Liver (tissue), 8 donors: ENCODE measurements at regions not wholly inside any gene's neighbourhood (a gene's known extent, or its start where the extent isn't known, plus 50 kb on each side); places are given as distances from the start of the nearest gene placed in this dataset.

Source experiments
- DNase-seq: peaks from one replicate; pipeline ENCODE4 v3.0.0-alpha.2; 2017; ENCODE audit warnings: low spot score
- H3K27ac ChIP-seq, 2 donors: one replicate each; pipeline ENCODE4 v1.7.0; 2013; ENCODE audit warnings: inconsistent platforms in 2 of 2, low read length in 2 of 2, control low read depth in 1 of 2, low read depth in 1 of 2, mild to moderate bottlenecking in 1 of 2
- H3K27me3 ChIP-seq, 4 donors: one replicate each; pipeline versions ENCODE4 v1.6.1 to v1.7.0; 2013; ENCODE audit warnings: low read length in 3 of 4, inconsistent platforms in 1 of 4, mild to moderate bottlenecking in 1 of 4, moderate library complexity in 1 of 4; ENCODE audit not compliant: control insufficient read depth in 4 of 4, insufficient read depth in 4 of 4
- H3K36me3 ChIP-seq, 4 donors: one replicate each; pipeline versions ENCODE4 v1.6.1 to v1.7.0; 2013; ENCODE audit warnings: low read length in 3 of 4, mild to moderate bottlenecking in 3 of 4, low read depth in 1 of 4, moderate library complexity in 1 of 4; ENCODE audit not compliant: control insufficient read depth in 4 of 4, insufficient read depth in 3 of 4
- H3K4me1 ChIP-seq, 4 donors: one replicate each; pipeline versions ENCODE4 v1.6.1 to v1.7.0; 2013; ENCODE audit warnings: low read length in 3 of 4, mild to moderate bottlenecking in 3 of 4, moderate library complexity in 1 of 4; ENCODE audit not compliant: control insufficient read depth in 4 of 4, insufficient read depth in 4 of 4
- H3K4me3 ChIP-seq, 3 donors: one replicate each; pipeline versions ENCODE4 v1.6.1 to v1.7.0; 2013; ENCODE audit warnings: low read length in 3 of 3, control low read depth in 1 of 3, low read depth in 1 of 3, mild to moderate bottlenecking in 1 of 3
- H3K9ac ChIP-seq, 2 donors: one replicate each; pipeline ENCODE4 v1.7.0; 2013; ENCODE audit warnings: low read length in 2 of 2, mild to moderate bottlenecking in 2 of 2, moderate library complexity in 2 of 2, control low read depth in 1 of 2, low read depth in 1 of 2
- H3K9me3 ChIP-seq, 4 donors: one replicate each; pipeline versions ENCODE4 v1.6.1 to v1.7.0; 2013; ENCODE audit warnings: low read length in 3 of 4; ENCODE audit not compliant: control insufficient read depth in 4 of 4
- EGR1 ChIP-seq, 2 donors: IDR thresholded peaks; 2 replicates each; pipeline ENCODE4 v1.6.1; 2016 to 2018; ENCODE audit warnings: antibody characterized with exemption in 2 of 2, low read depth in 2 of 2
- FOXA1 ChIP-seq: IDR thresholded peaks from 2 replicates; pipeline ENCODE4 v1.6.1; 2016; ENCODE audit warnings: antibody characterized with exemption
- FOXA2 ChIP-seq: IDR thresholded peaks from 2 replicates; pipeline ENCODE4 v1.6.1; 2016; ENCODE audit warnings: antibody characterized with exemption
- HNF4A ChIP-seq, 2 donors: conservative IDR thresholded peaks; 2 replicates each; pipeline ENCODE4 v1.6.1; 2016; ENCODE audit warnings: antibody characterized with exemption in 2 of 2, mild to moderate bottlenecking in 2 of 2
- HNF4G ChIP-seq: IDR thresholded peaks from 2 replicates; pipeline ENCODE4 v1.6.1; 2016; ENCODE audit warnings: antibody characterized with exemption
- JUND ChIP-seq, 2 donors: IDR thresholded peaks; 2 replicates each; pipeline ENCODE4 v1.6.1; 2016; ENCODE audit warnings: antibody characterized with exemption in 2 of 2
- MAX ChIP-seq: IDR thresholded peaks from 2 replicates; pipeline ENCODE4 v1.6.1; 2016; ENCODE audit warnings: antibody characterized with exemption
- NR2F2 ChIP-seq: IDR thresholded peaks from 2 replicates; pipeline ENCODE4 v1.6.1; 2016; ENCODE audit warnings: antibody characterized with exemption
- RAD21 ChIP-seq, 2 donors: IDR thresholded peaks; 2 replicates each; pipeline ENCODE4 v1.6.1; 2016; ENCODE audit warnings: antibody characterized with exemption in 2 of 2, mild to moderate bottlenecking in 2 of 2
- REST ChIP-seq: IDR thresholded peaks from 2 replicates; pipeline ENCODE4 v1.6.1; 2016; ENCODE audit warnings: antibody characterized with exemption, mild to moderate bottlenecking
- RXRA ChIP-seq, 2 donors: IDR thresholded peaks; 2 replicates each; pipeline ENCODE4 v1.6.1; 2017 to 2018; ENCODE audit warnings: antibody characterized with exemption in 2 of 2, mild to moderate bottlenecking in 1 of 2
- SP1 ChIP-seq: IDR thresholded peaks from 2 replicates; pipeline ENCODE4 v1.6.1; 2018; ENCODE audit warnings: antibody characterized with exemption, mild to moderate bottlenecking
- TAF1 ChIP-seq: conservative IDR thresholded peaks from 2 replicates; pipeline ENCODE4 v1.6.1; 2016; ENCODE audit warnings: antibody characterized with exemption, mild to moderate bottlenecking
- YY1 ChIP-seq: IDR thresholded peaks from 2 replicates; pipeline ENCODE4 v1.6.1; 2016; ENCODE audit warnings: antibody characterized with exemption, mild to moderate bottlenecking
- ZBTB33 ChIP-seq: IDR thresholded peaks from 2 replicates; pipeline ENCODE4 v1.6.1; 2016; ENCODE audit warnings: antibody characterized with exemption
- WGBS: extraction: QIAGEN DNeasy Blood & Tissue Kit; methylation state at CpG from one replicate; pipeline ENCODE4 v1.1.7; 2013; 5-methylcytosine and 5-hydroxymethylcytosine counted together
- TF ChIP-seq, protein P1 (sequence below): IDR thresholded peaks from 2 replicates; pipeline ENCODE4 v1.6.1; 2016; ENCODE audit warnings: antibody characterized with exemption
- TF ChIP-seq, protein P2 (sequence below): fragments of 150-350 bp; IDR thresholded peaks from 2 replicates; pipeline ENCODE4 v1.5.1; 2017; ENCODE audit warnings: improper control_type of control experiment, low read depth, low read length; ENCODE audit not compliant: missing input control
- donor health status: healthy.
- donor health status: healthy.
- donor health status: healthy.
- donor health status: healthy.
- donor health status: healthy.

DNA sequence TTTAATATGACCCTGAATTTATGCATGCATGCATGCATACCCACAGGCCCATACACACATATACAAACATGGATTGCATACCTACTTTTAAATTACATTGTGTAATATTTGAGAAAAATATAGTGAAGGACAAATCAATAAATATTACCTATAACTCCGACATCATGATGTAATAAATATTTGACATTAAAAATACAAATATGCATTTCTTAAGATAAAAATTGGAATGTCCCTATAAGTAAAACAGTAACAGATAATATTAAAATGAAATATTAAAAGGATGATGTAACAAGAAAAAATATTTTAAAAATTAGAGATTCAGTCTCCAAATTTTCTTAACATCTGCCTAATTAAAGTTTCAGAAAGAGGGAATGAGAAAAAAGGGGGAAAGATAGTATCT, 433.0 kb downstream of the MDFIC start:
- Histone ChIP-seq H3K27me3 (peaks cover 0 to 3% (median 0%) of the 10 kb centered on the region in 4 donors), H3K9me3 (no peaks in the 10 kb centered on the region), H3K4me3 (no peak overlapping the region), H3K4me1 (no peaks in the 10 kb centered on the region), H3K9ac (no peak overlapping the region), H3K27ac (no peak overlapping the region), H3K36me3 (no peaks in the 10 kb centered on the region)
- no peak for DNase-seq
- 37% methylated on average over 1 of the region's 1 CpG for WGBS
- no peak for TF ChIP-seq HNF4G
- TF ChIP-seq FOXA2: no peak
- TF ChIP-seq RAD21 (IDR thresholded peaks at IDR 0.05): no peak
- no peak for TF ChIP-seq ZBTB33
- TF ChIP-seq TAF1: no peak
- no peak for TF ChIP-seq YY1
- TF ChIP-seq MAX: no peak
- TF ChIP-seq FOXA1: no peak
- TF ChIP-seq, protein P1, sequence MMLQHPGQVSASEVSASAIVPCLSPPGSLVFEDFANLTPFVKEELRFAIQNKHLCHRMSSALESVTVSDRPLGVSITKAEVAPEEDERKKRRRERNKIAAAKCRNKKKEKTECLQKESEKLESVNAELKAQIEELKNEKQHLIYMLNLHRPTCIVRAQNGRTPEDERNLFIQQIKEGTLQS: no peak
- TF ChIP-seq, protein P2, sequence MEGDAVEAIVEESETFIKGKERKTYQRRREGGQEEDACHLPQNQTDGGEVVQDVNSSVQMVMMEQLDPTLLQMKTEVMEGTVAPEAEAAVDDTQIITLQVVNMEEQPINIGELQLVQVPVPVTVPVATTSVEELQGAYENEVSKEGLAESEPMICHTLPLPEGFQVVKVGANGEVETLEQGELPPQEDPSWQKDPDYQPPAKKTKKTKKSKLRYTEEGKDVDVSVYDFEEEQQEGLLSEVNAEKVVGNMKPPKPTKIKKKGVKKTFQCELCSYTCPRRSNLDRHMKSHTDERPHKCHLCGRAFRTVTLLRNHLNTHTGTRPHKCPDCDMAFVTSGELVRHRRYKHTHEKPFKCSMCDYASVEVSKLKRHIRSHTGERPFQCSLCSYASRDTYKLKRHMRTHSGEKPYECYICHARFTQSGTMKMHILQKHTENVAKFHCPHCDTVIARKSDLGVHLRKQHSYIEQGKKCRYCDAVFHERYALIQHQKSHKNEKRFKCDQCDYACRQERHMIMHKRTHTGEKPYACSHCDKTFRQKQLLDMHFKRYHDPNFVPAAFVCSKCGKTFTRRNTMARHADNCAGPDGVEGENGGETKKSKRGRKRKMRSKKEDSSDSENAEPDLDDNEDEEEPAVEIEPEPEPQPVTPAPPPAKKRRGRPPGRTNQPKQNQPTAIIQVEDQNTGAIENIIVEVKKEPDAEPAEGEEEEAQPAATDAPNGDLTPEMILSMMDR: no peak
- TF ChIP-seq SP1: no peak
- no peak for TF ChIP-seq NR2F2
- no peak for TF ChIP-seq HNF4A (conservative IDR thresholded peaks at IDR 0.05)
- TF ChIP-seq RXRA (IDR thresholded peaks at IDR 0.05): no peak
- no peak for TF ChIP-seq REST
- TF ChIP-seq EGR1 (IDR thresholded peaks at IDR 0.05; ENCODE audit: low read depth in 2 of 2): no peak
- TF ChIP-seq JUND (IDR thresholded peaks at IDR 0.05): no peak

DNA sequence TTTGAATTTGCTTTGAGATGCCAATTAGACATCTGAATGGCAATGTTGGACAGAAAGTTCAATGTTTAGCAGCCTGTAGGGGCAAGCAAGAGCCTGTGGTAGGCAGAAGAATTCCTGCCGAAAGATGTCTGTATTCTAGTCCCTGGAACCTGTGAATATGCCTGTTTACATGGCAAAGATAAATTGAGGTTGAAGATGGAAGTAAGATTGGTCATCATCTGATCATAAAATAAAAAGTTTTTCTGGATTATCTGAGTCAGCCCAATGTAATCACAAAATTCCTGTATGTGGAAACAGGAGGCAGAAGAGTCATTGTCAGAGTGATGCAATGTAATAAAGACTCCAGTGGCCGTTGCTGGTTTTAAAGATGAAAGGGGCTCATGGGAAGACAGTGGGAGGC, 430.5 kb downstream of the MDFIC start:
- Histone ChIP-seq H3K27ac (no peak overlapping the region), H3K9ac (no peak overlapping the region), H3K9me3 (no peaks in the 10 kb centered on the region), H3K36me3 (no peaks in the 10 kb centered on the region), H3K27me3 (peaks cover 0 to 3% (median 0%) of the 10 kb centered on the region in 4 donors), H3K4me1 (no peaks in the 10 kb centered on the region), H3K4me3 (no peak overlapping the region)
- no peak for DNase-seq
- WGBS: 68% methylated on average over 2 of the region's 2 CpGs
- no peak for TF ChIP-seq ZBTB33
- no peak for TF ChIP-seq MAX
- TF ChIP-seq FOXA2: no peak
- TF ChIP-seq EGR1 (IDR thresholded peaks at IDR 0.05; ENCODE audit: low read depth in 2 of 2): no peak
- TF ChIP-seq NR2F2: no peak
- TF ChIP-seq YY1: no peak
- TF ChIP-seq RAD21 (IDR thresholded peaks at IDR 0.05): no peak
- no peak for TF ChIP-seq HNF4A (conservative IDR thresholded peaks at IDR 0.05)
- no peak for TF ChIP-seq REST
- no peak for TF ChIP-seq RXRA (IDR thresholded peaks at IDR 0.05)
- no peak for TF ChIP-seq SP1
- no peak for TF ChIP-seq FOXA1
- TF ChIP-seq JUND (IDR thresholded peaks at IDR 0.05): no peak
- no peak for TF ChIP-seq HNF4G
- TF ChIP-seq, protein P1: no peak
